ENCODE measurements at regions not wholly inside any gene's neighbourhood (a gene's known extent, or its start where the extent isn't known, plus 50 kb on each side); places are given as distances from the start of the nearest gene placed in this dataset.

GRCh38 chr6:122223251-122223650, 176.2 kb upstream of the HSF2 start (continued):
- no peak for TF ChIP-seq MGA (IDR thresholded peaks at IDR 0.05)
- TF ChIP-seq EZH2 (IDR thresholded peaks at IDR 0.05; ENCODE audit: borderline replicate concordance, low read depth, low read length) = no peak
- no peak for TF ChIP-seq ZEB2 (IDR thresholded peaks at IDR 0.05)
- no peak for TF ChIP-seq IFI16 (CRISPR knock-in tag; IDR thresholded peaks at IDR 0.05)
- TF ChIP-seq RBM14 (IDR thresholded peaks at IDR 0.05; ENCODE audit: borderline replicate concordance, insufficient read depth, low read depth, low read length) = no peak
- no peak for TF ChIP-seq PURB (CRISPR knock-in tag; IDR thresholded peaks at IDR 0.05; ENCODE audit: low read depth)
- TF ChIP-seq FOXK1 (CRISPR knock-in tag; IDR thresholded peaks at IDR 0.05; ENCODE audit: borderline replicate concordance) = no peak
- no peak for TF ChIP-seq ZNF717 (CRISPR knock-in tag; IDR thresholded peaks at IDR 0.05)
- TF ChIP-seq E2F8 (IDR thresholded peaks at IDR 0.05; ENCODE audit: low read depth, partially characterized antibody) = no peak
- no peak for TF ChIP-seq NFATC3 (IDR thresholded peaks at IDR 0.05)
- no peak for TF ChIP-seq HDAC6 (IDR thresholded peaks at IDR 0.05; ENCODE audit: low read depth, low read length)
- TF ChIP-seq KLF13 (tag; IDR thresholded peaks at IDR 0.05; ENCODE audit: borderline replicate concordance, low read depth) = no peak

Measured in K562 (cell line).